ENCODE measurements at regions not wholly inside any gene's neighbourhood (a gene's known extent, or its start where the extent isn't known, plus 50 kb on each side); places are given as distances from the start of the nearest gene placed in this dataset.

- TF ChIP-seq, protein P1, sequence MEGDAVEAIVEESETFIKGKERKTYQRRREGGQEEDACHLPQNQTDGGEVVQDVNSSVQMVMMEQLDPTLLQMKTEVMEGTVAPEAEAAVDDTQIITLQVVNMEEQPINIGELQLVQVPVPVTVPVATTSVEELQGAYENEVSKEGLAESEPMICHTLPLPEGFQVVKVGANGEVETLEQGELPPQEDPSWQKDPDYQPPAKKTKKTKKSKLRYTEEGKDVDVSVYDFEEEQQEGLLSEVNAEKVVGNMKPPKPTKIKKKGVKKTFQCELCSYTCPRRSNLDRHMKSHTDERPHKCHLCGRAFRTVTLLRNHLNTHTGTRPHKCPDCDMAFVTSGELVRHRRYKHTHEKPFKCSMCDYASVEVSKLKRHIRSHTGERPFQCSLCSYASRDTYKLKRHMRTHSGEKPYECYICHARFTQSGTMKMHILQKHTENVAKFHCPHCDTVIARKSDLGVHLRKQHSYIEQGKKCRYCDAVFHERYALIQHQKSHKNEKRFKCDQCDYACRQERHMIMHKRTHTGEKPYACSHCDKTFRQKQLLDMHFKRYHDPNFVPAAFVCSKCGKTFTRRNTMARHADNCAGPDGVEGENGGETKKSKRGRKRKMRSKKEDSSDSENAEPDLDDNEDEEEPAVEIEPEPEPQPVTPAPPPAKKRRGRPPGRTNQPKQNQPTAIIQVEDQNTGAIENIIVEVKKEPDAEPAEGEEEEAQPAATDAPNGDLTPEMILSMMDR (conservative IDR thresholded peaks at IDR 0.05) = no peak
- TF ChIP-seq ZFX (IDR thresholded peaks at IDR 0.05) = no peak
Measured at GRCh38 chr2:6024229-6024628, 332.0 kb downstream of the SOX11 start.
